GM12864 (cell line): ENCODE measurements at regions not wholly inside any gene's neighbourhood (a gene's known extent, or its start where the extent isn't known, plus 50 kb on each side); places are given as distances from the start of the nearest gene placed in this dataset.
A peak's percentile ranks its signal among the peaks of the same experiment; 100 is the strongest.

Source experiments
- DNase-seq: peaks from one replicate; pipeline ENCODE4 v3.0.0-alpha.2; 2011; ENCODE audit warnings: low read depth
- H3K4me3 ChIP-seq: 2 replicates; pipeline ENCODE4 v1.5.1; 2011; ENCODE audit warnings: mild to moderate bottlenecking, low read depth, low read length, control low read depth
- TF ChIP-seq, protein P1 (sequence below): IDR thresholded peaks from 2 replicates; pipeline ENCODE4 v1.5.1; 2011; ENCODE audit warnings: low read depth, mild to moderate bottlenecking, moderate library complexity, low read length, control low read depth, inconsistent platforms; ENCODE audit errors: missing control alignments

DNA sequence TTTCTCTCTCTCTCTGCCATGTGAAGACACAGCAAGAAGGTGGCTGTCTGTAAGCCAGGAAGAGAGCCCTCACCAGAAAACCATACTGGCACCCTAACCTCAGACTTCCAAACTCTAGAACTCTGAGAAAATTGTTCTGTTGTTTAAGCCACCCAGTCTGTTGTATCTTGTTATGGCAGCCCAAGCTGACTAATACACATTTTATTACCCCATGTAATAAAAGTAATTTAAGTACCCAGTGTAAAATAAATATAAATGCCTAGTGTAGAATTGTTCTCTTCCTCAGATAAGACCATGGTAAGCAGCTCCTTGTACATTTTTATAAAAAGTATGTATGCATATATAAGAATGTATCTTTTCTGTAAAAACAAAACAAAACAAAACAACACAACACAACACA, 119.7 kb downstream of the DTL start:
- H3K4me3 ChIP-seq, result no peak overlapping the region
- TF ChIP-seq, protein P1, sequence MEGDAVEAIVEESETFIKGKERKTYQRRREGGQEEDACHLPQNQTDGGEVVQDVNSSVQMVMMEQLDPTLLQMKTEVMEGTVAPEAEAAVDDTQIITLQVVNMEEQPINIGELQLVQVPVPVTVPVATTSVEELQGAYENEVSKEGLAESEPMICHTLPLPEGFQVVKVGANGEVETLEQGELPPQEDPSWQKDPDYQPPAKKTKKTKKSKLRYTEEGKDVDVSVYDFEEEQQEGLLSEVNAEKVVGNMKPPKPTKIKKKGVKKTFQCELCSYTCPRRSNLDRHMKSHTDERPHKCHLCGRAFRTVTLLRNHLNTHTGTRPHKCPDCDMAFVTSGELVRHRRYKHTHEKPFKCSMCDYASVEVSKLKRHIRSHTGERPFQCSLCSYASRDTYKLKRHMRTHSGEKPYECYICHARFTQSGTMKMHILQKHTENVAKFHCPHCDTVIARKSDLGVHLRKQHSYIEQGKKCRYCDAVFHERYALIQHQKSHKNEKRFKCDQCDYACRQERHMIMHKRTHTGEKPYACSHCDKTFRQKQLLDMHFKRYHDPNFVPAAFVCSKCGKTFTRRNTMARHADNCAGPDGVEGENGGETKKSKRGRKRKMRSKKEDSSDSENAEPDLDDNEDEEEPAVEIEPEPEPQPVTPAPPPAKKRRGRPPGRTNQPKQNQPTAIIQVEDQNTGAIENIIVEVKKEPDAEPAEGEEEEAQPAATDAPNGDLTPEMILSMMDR, result no peak
- no peak for DNase-seq

- no peak for DNase-seq
- no peak overlapping the region for H3K4me3 ChIP-seq
- TF ChIP-seq, protein P1, result no peak
These were observed 121.7 kb downstream of the DTL start for GRCh38 chr1:212157252-212157651.

GRCh38 chr1:212158912-212159796, 123.6 kb downstream of the DTL start:
- H3K4me3 ChIP-seq, result no peak overlapping the region
- peak; percentile 19 for DNase-seq
- TF ChIP-seq, protein P1, result no peak

DNA sequence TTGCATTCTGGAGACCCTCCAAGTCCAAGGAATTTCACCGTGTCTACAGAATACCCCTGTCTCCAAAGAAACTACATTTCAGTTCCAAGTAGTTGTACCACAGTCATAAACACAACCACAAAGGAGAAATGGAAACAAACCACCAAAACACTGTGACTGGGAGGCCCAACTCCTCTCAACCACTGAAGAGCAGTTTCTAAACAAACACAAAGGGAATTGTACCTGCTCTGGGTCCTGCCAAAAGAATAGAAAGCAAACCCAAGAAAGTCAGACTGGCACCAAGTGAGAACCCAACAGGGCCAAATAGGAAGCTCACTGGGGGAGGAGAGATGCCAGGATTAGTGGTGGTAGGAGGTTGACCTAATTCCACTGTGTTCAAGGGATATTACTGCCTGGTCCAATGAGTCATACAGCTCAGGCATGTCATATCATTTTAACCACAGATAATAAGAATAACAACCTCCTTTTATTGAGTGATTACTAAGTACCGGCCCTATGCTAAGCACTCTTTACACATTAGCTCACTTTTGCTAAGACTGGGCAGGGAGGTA, 123.9 kb upstream of the PPP2R5A start:
- TF ChIP-seq, protein P1, result no peak
- no peak overlapping the region for H3K4me3 ChIP-seq
- DNase-seq, result no peak

GRCh38 chr1:212162635-212163034, 122.6 kb upstream of the PPP2R5A start:
- H3K4me3 ChIP-seq, result no peak overlapping the region
- TF ChIP-seq, protein P1, result no peak
- peak; percentile 41 for DNase-seq

DNA sequence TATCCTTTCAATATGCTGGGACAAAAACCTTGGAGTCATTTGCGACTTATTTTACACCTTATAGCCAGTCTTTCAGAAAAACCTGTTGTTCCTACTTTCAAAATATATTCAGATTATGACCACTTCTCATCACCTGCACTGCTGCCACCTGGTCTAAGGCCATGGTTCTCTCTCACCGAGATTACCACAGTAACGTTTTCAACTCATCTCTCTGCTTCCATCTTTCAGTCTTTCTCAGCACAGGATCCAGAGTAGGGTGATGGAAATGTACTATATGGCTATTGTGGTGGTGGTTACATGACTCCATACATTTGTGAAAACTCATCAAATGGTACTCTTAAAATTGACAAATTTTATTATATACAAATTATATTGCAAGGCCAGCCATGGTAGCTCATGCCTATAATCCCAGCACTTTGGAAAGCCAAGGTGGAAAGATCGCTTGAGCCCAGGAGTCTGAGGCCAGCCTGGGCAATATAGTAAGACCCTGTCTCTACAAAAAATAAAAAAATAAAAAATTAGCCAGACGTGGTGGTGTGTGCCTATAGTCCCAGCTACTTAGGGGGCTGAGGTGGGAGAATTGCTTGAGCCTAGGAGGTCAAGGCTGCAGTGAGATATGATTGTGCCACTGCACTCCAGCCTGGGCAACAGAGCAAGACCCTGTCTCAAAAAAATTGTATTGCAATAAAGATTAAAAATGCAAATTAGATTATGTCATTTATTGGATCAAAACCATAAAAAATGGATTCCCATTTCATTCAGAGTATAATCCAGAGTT, 120.9 kb upstream of the PPP2R5A start:
- no peak overlapping the region for H3K4me3 ChIP-seq
- TF ChIP-seq, protein P1, result no peak
- DNase-seq, result no peak
